IMR-90 (cell line): ENCODE measurements at regions not wholly inside any gene's neighbourhood (a gene's known extent, or its start where the extent isn't known, plus 50 kb on each side); places are given as distances from the start of the nearest gene placed in this dataset.

ENCODE experiments used
- ATAC-seq: fragments of 200-7000 bp; cut with Tn5 transposase; 2 replicates; pipeline ENCODE4 v1.9.1; 2020; ENCODE audit warnings: low read depth, mild to moderate bottlenecking, moderate library complexity
- BruUV-seq: library from RNA; stranded (reverse); fragments of 400-500 nt; replicated peaks from 2 replicates; lab custom pipeline; 2021; lab: Mats Ljungman, UMichigan
- CTCF ChIA-PET: fragments of 300-600 bp; formaldehyde crosslinking; extraction: SDS; loops from one replicate; lab custom pipeline; 2021; ENCODE audit warnings: antibody characterized with exemption; lab: Yijun Ruan, JAX
- POLR2A ChIA-PET: fragments of 300-600 bp; sonication (Branson Sonifier 250); formaldehyde crosslinking; loops from one replicate; lab custom pipeline; 2022; ENCODE audit warnings: antibody characterized with exemption; ENCODE audit not compliant: unreplicated experiment; lab: Charles Lee
- DNase-seq: peaks from one replicate; pipeline ENCODE4 v3.0.0; 2013
- H2AFZ ChIP-seq: replicated peaks from 2 replicates; pipeline ENCODE3; 2013; ENCODE audit warnings: low read length, mild to moderate bottlenecking; ENCODE audit not compliant: poor library complexity
- H2AK5ac ChIP-seq: 2 replicates; pipeline ENCODE4 v1.6.1; 2013; ENCODE audit warnings: low read depth, low read length, inconsistent platforms
- H2AK9ac ChIP-seq: replicated peaks from 2 replicates; pipeline ENCODE3; 2013; ENCODE audit warnings: mild to moderate bottlenecking, low read depth, low read length, moderate library complexity; ENCODE audit not compliant: poor library complexity
- H2BK120ac ChIP-seq: 2 replicates; pipeline ENCODE4 v1.6.1; 2013; ENCODE audit warnings: low read depth, low read length, inconsistent platforms
- H2BK15ac ChIP-seq: 3 replicates; pipeline ENCODE4 v1.6.1; 2013; ENCODE audit warnings: low read depth, low read length, inconsistent platforms
- H2BK20ac ChIP-seq: 2 replicates; pipeline ENCODE4 v1.6.1; 2013; ENCODE audit warnings: low read depth, mild to moderate bottlenecking, inconsistent platforms, low read length, moderate library complexity
- H2BK5ac ChIP-seq: 2 replicates; pipeline ENCODE4 v1.6.1; 2013; ENCODE audit warnings: mild to moderate bottlenecking, low read depth, low read length, inconsistent platforms; ENCODE audit not compliant: poor library complexity, severe bottlenecking
- H3K14ac ChIP-seq: replicated peaks from 2 replicates; pipeline ENCODE4 v1.6.1; 2013; ENCODE audit warnings: low read depth, low read length, inconsistent platforms
- H3K18ac ChIP-seq: 2 replicates; pipeline ENCODE4 v1.6.1; 2013; ENCODE audit warnings: low read depth, low read length, control low read depth
- H3K23ac ChIP-seq: 2 replicates; pipeline ENCODE4 v1.6.1; 2013; ENCODE audit warnings: low read depth, low read length, inconsistent platforms
- H3K27ac ChIP-seq: 2 replicates; pipeline ENCODE4 v1.5.1; 2013; ENCODE audit warnings: mild to moderate bottlenecking, control low read depth, low read length; ENCODE audit not compliant: insufficient read depth
- H3K27me3 ChIP-seq: 2 replicates; pipeline ENCODE4 v1.6.1; 2013; ENCODE audit warnings: low read length; ENCODE audit not compliant: control insufficient read depth, insufficient read depth
- H3K36me3 ChIP-seq: 2 replicates; pipeline ENCODE4 v1.6.1; 2013; ENCODE audit warnings: low read length, mixed read lengths; ENCODE audit not compliant: control insufficient read depth, insufficient read depth
- H3K4ac ChIP-seq: 2 replicates; pipeline ENCODE4 v1.6.1; 2013; ENCODE audit warnings: low read depth, low read length, inconsistent platforms
- H3K4me1 ChIP-seq: 2 replicates; pipeline ENCODE4 v1.6.1; 2013; ENCODE audit warnings: low read length, mixed read lengths; ENCODE audit not compliant: control insufficient read depth, insufficient read depth
- H3K4me2 ChIP-seq: 2 replicates; pipeline ENCODE4 v1.6.1; 2013; ENCODE audit warnings: low read depth, mild to moderate bottlenecking, control low read depth, low read length, moderate library complexity
- H3K4me3 ChIP-seq: 2 replicates; pipeline ENCODE4 v1.5.1; 2013; ENCODE audit warnings: low read depth, mild to moderate bottlenecking, control low read depth, low read length, moderate library complexity; ENCODE audit not compliant: insufficient read depth
- H3K56ac ChIP-seq: 2 replicates; pipeline ENCODE4 v1.6.1; 2013; ENCODE audit warnings: low read length, inconsistent platforms; ENCODE audit not compliant: insufficient read depth; ENCODE audit errors: extremely low read depth
- H3K79me1 ChIP-seq, 2 experiments: 2 replicates each; pipeline ENCODE4 v1.6.1; 2013; ENCODE audit warnings: low read length in 2 of 2, inconsistent platforms in 1 of 2, low read depth in 1 of 2
- H3K9ac ChIP-seq: 2 replicates; pipeline ENCODE4 v1.6.1; 2013; ENCODE audit warnings: low read depth, low read length, control low read depth
- H3K9me1 ChIP-seq: 2 replicates; pipeline ENCODE4 v1.6.1; 2013; ENCODE audit warnings: low read length, inconsistent platforms; ENCODE audit not compliant: insufficient read depth
- H3K9me3 ChIP-seq: 2 replicates; pipeline ENCODE4 v1.6.1; 2013; ENCODE audit warnings: low read length; ENCODE audit not compliant: control insufficient read depth, insufficient read depth
- H4K20me1 ChIP-seq: 2 replicates; pipeline ENCODE4 v1.6.1; 2013; ENCODE audit warnings: low read length, inconsistent platforms; ENCODE audit not compliant: insufficient read depth
- H4K5ac ChIP-seq: 2 replicates; pipeline ENCODE4 v1.6.1; 2013; ENCODE audit warnings: mild to moderate bottlenecking, low read depth, low read length, control low read depth
- H4K8ac ChIP-seq, 2 experiments: 2 replicates each; pipeline ENCODE4 v1.6.1; 2013; ENCODE audit warnings: low read depth in 2 of 2, low read length in 2 of 2, control low read depth in 1 of 2, inconsistent platforms in 1 of 2
- H4K91ac ChIP-seq: 2 replicates; pipeline ENCODE4 v1.6.1; 2013; ENCODE audit warnings: low read depth, low read length, inconsistent platforms; ENCODE audit not compliant: insufficient read depth
- CEBPB ChIP-seq: IDR thresholded peaks from 2 replicates; pipeline ENCODE4 v1.6.1; 2012; ENCODE audit warnings: low read depth, low read length, improper control_type of control experiment
- MAZ ChIP-seq: IDR thresholded peaks from 2 replicates; pipeline ENCODE4 v1.6.1; 2012; ENCODE audit warnings: low read depth, mild to moderate bottlenecking, low read length, improper control_type of control experiment, moderate library complexity, borderline replicate concordance
- MXI1 ChIP-seq: IDR thresholded peaks from 2 replicates; pipeline ENCODE4 v1.6.1; 2012; ENCODE audit warnings: low read depth, mild to moderate bottlenecking, low read length, moderate library complexity, borderline replicate concordance
- NFE2L2 ChIP-seq: fragments of 150-350 bp; IDR thresholded peaks from 2 replicates; pipeline ENCODE4 v1.6.1; 2016; ENCODE audit warnings: low read depth, mild to moderate bottlenecking, low read length
- RAD21 ChIP-seq: IDR thresholded peaks from 2 replicates; pipeline ENCODE4 v1.6.1; 2012; ENCODE audit warnings: low read length, improper control_type of control experiment
- RCOR1 ChIP-seq: IDR thresholded peaks from 2 replicates; pipeline ENCODE4 v1.6.1; 2012; ENCODE audit warnings: mild to moderate bottlenecking, low read length, improper control_type of control experiment; ENCODE audit not compliant: insufficient replicate concordance
- RFX5 ChIP-seq: IDR thresholded peaks from 2 replicates; pipeline ENCODE4 v1.8.0; 2012; ENCODE audit warnings: low read depth, mild to moderate bottlenecking, low read length, moderate library complexity
- SMC3 ChIP-seq: fragments of 150-350 bp; IDR thresholded peaks from 2 replicates; pipeline ENCODE4 v1.6.1; 2016; ENCODE audit warnings: low read depth, mild to moderate bottlenecking, antibody characterized with exemption, low read length, moderate library complexity
- WGBS, 2 experiments: methylation state at CpG; one replicate each; pipeline versions ENCODE4 v1.1.5 to v1.1.7; 2013; ENCODE audit warnings: missing lambda C conversion rate in 2 of 2; ENCODE audit not compliant: insufficient read length in 1 of 2; ENCODE audit errors: extremely low coverage in 2 of 2; 5-methylcytosine and 5-hydroxymethylcytosine counted together
- dilution Hi-C: fragments of 300-500 bp; cut with HindIII; formaldehyde crosslinking; loops from one replicate; pipeline ENCODE4 v1.14.3; 2018; ENCODE audit warnings: low sequenced_read_pairs; ENCODE audit not compliant: unreplicated experiment
- in situ Hi-C: fragments of 300-500 bp; cut with MboI; formaldehyde crosslinking; loops from 3 replicates; pipeline ENCODE4 v1.14.3; 2019; ENCODE audit warnings: low sequenced_read_pairs, inconsistent platforms, mixed read lengths
- intact Hi-C: fragments of 100-400 bp; cut with micrococcal nuclease; formaldehyde crosslinking; loops from 2 replicates; pipeline ENCODE4 v1.10.0; 2022
- TF ChIP-seq, protein P1 (sequence below): fragments of 150-350 bp; IDR thresholded peaks from 2 replicates; pipeline ENCODE4 v1.6.1; 2017; ENCODE audit warnings: mild to moderate bottlenecking, antibody characterized with exemption, low read length, low read depth
- TF ChIP-seq, protein P2 (sequence below): fragments of 150-350 bp; IDR thresholded peaks from 2 replicates; pipeline ENCODE4 v1.6.1; 2016; ENCODE audit warnings: low read depth, mild to moderate bottlenecking, low read length, moderate library complexity, borderline replicate concordance

DNA sequence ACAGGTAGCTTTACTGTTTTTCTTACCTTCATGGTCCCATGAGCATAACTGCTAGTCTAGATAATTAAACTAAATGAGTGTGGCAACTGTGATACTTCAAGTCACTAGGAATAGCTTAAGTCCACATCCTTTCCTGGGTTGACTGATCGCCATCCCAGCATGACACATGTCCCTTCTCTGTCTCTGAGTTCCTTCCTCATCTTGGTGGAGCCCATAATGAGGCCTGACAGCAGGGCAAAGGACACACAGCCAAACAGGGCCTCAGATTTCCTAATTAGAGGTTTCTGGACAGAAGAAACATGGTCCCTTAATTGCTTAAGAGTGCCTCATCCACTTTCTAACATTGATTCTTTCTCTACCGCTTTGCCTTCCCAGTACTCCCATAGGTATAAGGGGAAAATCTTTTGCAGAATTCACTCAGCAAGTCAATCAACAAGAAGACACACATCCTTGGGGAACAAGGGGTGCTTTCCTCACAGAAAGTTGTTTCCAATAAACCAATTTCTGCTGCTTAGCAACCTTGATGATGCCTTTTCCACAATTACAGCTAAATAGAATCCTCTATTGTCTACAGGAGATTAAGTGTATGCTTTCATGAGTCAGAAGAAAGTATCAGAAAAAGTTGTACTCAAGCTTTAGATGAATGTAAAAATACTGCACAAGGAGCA lies 208.3 kb upstream of the SERP2 start:
- no peaks in the 10 kb centered on the region for H3K79me1 ChIP-seq
- ATAC-seq (no peak), DNase-seq (no peak)
- no CpG with 5 or more reads among the region's 2 CpGs for WGBS, 2 experiments
- TF ChIP-seq MAZ (no peak), MXI1 (no peak), RFX5 (no peak), SMC3 (no peak), CEBPB (no peak), RAD21 (no peak), RCOR1 (no peak), NFE2L2 (no peak)
- TF ChIP-seq, protein P1, sequence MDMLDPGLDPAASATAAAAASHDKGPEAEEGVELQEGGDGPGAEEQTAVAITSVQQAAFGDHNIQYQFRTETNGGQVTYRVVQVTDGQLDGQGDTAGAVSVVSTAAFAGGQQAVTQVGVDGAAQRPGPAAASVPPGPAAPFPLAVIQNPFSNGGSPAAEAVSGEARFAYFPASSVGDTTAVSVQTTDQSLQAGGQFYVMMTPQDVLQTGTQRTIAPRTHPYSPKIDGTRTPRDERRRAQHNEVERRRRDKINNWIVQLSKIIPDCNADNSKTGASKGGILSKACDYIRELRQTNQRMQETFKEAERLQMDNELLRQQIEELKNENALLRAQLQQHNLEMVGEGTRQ = no peak
- TF ChIP-seq, protein P2, sequence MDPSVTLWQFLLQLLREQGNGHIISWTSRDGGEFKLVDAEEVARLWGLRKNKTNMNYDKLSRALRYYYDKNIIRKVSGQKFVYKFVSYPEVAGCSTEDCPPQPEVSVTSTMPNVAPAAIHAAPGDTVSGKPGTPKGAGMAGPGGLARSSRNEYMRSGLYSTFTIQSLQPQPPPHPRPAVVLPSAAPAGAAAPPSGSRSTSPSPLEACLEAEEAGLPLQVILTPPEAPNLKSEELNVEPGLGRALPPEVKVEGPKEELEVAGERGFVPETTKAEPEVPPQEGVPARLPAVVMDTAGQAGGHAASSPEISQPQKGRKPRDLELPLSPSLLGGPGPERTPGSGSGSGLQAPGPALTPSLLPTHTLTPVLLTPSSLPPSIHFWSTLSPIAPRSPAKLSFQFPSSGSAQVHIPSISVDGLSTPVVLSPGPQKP = no peak
- H3K9me1 ChIP-seq = peaks cover 4% of the 10 kb centered on the region; the same call in 1 of the 2 replicates
- H3K56ac ChIP-seq = no peak overlapping the region
- POLR2A ChIA-PET = no interaction called here
- no peak overlapping the region for H3K4me2 ChIP-seq
- no peaks in the 10 kb centered on the region for H3K36me3 ChIP-seq
- no peak overlapping the region for H3K27ac ChIP-seq
- H4K5ac ChIP-seq = no peak overlapping the region
- H2BK120ac ChIP-seq = no peak overlapping the region
- H3K14ac ChIP-seq = no peak overlapping the region
- no peaks in the 10 kb centered on the region for H4K20me1 ChIP-seq
- dilution Hi-C loops (no loop called here), intact Hi-C loops (loop anchor here (10.0 kb wide), 2 partner anchors 71 to 231 kb away; no protein-coding TSS in a partner anchor), in situ Hi-C loops (no loop called here)
- H3K23ac ChIP-seq = no peak overlapping the region
- no peak overlapping the region for H3K18ac ChIP-seq
- no peak overlapping the region for H3K4ac ChIP-seq
- no peak overlapping the region for H4K91ac ChIP-seq
- H3K9ac ChIP-seq = no peak overlapping the region
- no peak overlapping the region for H2BK15ac ChIP-seq
- H2BK20ac ChIP-seq = no peak overlapping the region
- H3K9me3 ChIP-seq = no peaks in the 10 kb centered on the region
- H3K4me3 ChIP-seq = no peak overlapping the region
- H2BK5ac ChIP-seq = no peak overlapping the region
- H2AK5ac ChIP-seq = no peak overlapping the region
- CTCF ChIA-PET = no interaction called here
- H2AFZ ChIP-seq = no peak overlapping the region
- BruUV-seq = no TSS peak
- H3K27me3 ChIP-seq = peaks cover 4% of the 10 kb centered on the region
- no peak overlapping the region for H2AK9ac ChIP-seq
- H4K8ac ChIP-seq = no peak overlapping the region
- H3K4me1 ChIP-seq = peaks cover 5% of the 10 kb centered on the region
